Tibial artery (tissue), 4 donors: ENCODE measurements at regions not wholly inside any gene's neighbourhood (a gene's known extent, or its start where the extent isn't known, plus 50 kb on each side); places are given as distances from the start of the nearest gene placed in this dataset.

ENCODE experiments used
- DNase-seq, 2 donors: peaks; one replicate each; pipeline ENCODE4 v3.0.0-alpha.2; 2019
- H3K27ac ChIP-seq, 2 donors: fragments of 200-600 bp; sonication (generic) in 1 of 2; 1 replicate in 1 of 2; 2 replicates in 1 of 2; pipeline ENCODE4 v1.5.1; 2018 to 2019; ENCODE audit warnings: mild to moderate bottlenecking in 1 of 2
- H3K27me3 ChIP-seq, 2 donors: fragments of 200-600 bp; sonication (generic) in 1 of 2; one replicate each; pipeline versions ENCODE4 v1.5.1 to v1.6.0; 2016 to 2019
- H3K36me3 ChIP-seq, 3 donors: fragments of 200-600 bp; sonication (generic) in 2 of 3; one replicate each; pipeline ENCODE4 v1.5.1; 2016 to 2019; ENCODE audit warnings: mild to moderate bottlenecking in 2 of 3
- H3K4me1 ChIP-seq, 4 donors: fragments of 200-600 bp; sonication (generic) in 2 of 4; 1 replicate in 3 of 4; 2 replicates in 1 of 4; pipeline ENCODE4 v1.5.1; 2016 to 2019
- H3K4me3 ChIP-seq, 2 donors: fragments of 200-600 bp; sonication (generic) in 1 of 2; 1 replicate in 1 of 2; 2 replicates in 1 of 2; pipeline ENCODE4 v1.5.1; 2018 to 2019; ENCODE audit warnings: mild to moderate bottlenecking in 2 of 2
- H3K9me3 ChIP-seq, 3 donors: fragments of 200-600 bp; sonication (generic) in 1 of 3; one replicate each; pipeline ENCODE4 v1.5.1; 2016 to 2019
- intact Hi-C: fragments of 100-400 bp; cut with DNase I; formaldehyde crosslinking; loops from one replicate; pipeline ENCODE4 v1.15.0; 2023; ENCODE audit warnings: low total_unique reads
- TF ChIP-seq, protein P1 (sequence below), 2 experiments: fragments of 200-600 bp in 1 of 2; fragments of 450-650 bp in 1 of 2; IDR thresholded peaks; one replicate each; pipeline ENCODE4 v1.5.1; 2017 to 2019; ENCODE audit warnings: antibody characterized with exemption in 2 of 2, mild to moderate bottlenecking in 1 of 2, moderate library complexity in 1 of 2

DNA sequence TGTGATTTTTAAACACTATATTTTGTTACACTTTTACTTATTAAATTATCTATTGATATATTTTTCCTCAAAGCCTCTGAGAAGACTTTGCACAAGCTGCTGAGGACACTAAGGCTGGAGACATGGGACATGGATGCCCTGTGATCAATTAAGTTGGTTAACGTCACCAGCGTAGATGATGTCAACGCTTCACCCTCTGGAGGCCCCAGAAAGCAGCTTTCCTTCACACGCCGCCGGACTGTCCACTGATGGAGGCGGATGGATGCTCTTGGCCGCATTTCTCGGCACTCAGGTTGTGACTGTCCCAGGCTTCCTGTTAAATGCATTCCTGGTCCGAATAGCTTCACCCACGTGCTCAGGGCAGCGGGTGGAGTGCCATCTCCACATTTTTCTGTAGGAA is 247.5 kb downstream of the VAPA start:
- TF ChIP-seq, protein P1, sequence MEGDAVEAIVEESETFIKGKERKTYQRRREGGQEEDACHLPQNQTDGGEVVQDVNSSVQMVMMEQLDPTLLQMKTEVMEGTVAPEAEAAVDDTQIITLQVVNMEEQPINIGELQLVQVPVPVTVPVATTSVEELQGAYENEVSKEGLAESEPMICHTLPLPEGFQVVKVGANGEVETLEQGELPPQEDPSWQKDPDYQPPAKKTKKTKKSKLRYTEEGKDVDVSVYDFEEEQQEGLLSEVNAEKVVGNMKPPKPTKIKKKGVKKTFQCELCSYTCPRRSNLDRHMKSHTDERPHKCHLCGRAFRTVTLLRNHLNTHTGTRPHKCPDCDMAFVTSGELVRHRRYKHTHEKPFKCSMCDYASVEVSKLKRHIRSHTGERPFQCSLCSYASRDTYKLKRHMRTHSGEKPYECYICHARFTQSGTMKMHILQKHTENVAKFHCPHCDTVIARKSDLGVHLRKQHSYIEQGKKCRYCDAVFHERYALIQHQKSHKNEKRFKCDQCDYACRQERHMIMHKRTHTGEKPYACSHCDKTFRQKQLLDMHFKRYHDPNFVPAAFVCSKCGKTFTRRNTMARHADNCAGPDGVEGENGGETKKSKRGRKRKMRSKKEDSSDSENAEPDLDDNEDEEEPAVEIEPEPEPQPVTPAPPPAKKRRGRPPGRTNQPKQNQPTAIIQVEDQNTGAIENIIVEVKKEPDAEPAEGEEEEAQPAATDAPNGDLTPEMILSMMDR (IDR thresholded peaks at IDR 0.05) = no peak
- no peaks in the 10 kb centered on the region for H3K4me1 ChIP-seq
- no peaks in the 10 kb centered on the region for H3K36me3 ChIP-seq
- no peaks in the 10 kb centered on the region for H3K27me3 ChIP-seq
- no peak for DNase-seq
- no peak overlapping the region for H3K4me3 ChIP-seq
- intact Hi-C loops = no loop called here
- H3K27ac ChIP-seq = no peak overlapping the region
- no peaks in the 10 kb centered on the region for H3K9me3 ChIP-seq

DNA sequence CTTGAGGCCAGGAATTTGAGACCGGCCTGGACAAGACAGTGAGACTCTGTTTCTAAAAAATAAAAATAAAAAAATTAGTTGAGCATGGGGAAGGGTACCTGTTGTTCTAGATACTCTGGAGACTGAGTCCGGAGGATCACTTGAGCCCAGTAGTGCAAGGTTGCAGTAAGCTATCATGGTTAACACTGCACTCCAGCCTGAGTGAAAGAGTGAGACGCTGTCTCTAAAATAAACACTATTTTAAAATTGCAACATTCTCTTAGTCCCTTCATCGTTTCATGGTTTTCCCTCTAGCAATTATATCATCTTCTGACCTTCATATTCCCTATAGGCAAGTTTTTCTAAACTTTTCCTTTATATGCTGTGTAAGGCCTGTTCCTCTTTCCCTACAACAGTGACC is 248.5 kb downstream of the VAPA start:
- intact Hi-C loops = no loop called here
- H3K27ac ChIP-seq = no peak overlapping the region
- H3K4me3 ChIP-seq = no peak overlapping the region
- no peaks in the 10 kb centered on the region for H3K9me3 ChIP-seq
- no peaks in the 10 kb centered on the region for H3K27me3 ChIP-seq
- no peaks in the 10 kb centered on the region for H3K36me3 ChIP-seq
- no peak for DNase-seq
- H3K4me1 ChIP-seq = no peaks in the 10 kb centered on the region
- TF ChIP-seq, protein P1 (IDR thresholded peaks at IDR 0.05) = no peak

DNA sequence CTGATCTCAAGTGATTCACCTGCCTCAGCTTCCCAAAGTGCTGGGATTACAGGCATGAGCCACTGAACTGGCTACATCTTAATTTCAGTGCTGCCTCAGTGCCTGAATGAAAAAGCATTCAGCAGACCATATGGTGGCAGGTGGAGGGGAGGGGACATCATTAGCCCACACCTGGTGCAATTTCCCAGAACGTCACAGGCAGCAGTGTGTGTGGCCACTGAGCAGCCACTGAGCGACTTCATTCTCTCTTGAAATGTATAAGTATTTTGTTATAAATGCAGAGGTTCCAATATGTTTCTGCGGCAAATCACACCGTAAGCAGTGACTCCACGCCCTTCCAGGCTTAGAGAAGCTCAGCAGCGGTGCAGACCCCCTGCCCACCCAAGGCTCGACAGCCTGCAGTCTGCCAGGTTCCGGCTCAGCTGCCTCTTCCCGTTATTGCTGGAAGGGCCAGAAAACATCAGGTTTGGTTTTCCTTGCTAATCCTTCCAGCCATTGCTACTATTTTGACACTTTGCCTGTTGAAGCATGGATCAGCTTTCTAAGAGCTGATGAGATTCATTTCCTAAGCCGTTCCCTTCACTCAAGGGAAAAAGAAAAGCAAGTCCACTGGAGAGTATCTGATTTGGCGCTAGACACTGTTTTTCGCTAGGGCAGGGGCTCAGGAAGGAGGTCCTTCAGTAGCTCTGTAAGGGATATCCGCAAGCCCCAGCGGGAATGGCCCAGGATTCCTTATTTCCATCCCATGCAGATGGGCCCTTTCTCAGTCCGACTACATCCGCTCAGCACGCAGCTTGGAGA is 250.7 kb downstream of the VAPA start:
- DNase-seq = no peak
- Histone ChIP-seq H3K9me3 (no peaks in the 10 kb centered on the region), H3K27me3 (no peaks in the 10 kb centered on the region), H3K36me3 (no peaks in the 10 kb centered on the region), H3K4me1 (peaks cover 0 to 8% (median 7%) of the 10 kb centered on the region in 4 donors), H3K4me3 (no peak overlapping the region), H3K27ac (no peak overlapping the region)
- TF ChIP-seq, protein P1 (IDR thresholded peaks at IDR 0.05) = no peak
- intact Hi-C loops = no loop called here

DNA sequence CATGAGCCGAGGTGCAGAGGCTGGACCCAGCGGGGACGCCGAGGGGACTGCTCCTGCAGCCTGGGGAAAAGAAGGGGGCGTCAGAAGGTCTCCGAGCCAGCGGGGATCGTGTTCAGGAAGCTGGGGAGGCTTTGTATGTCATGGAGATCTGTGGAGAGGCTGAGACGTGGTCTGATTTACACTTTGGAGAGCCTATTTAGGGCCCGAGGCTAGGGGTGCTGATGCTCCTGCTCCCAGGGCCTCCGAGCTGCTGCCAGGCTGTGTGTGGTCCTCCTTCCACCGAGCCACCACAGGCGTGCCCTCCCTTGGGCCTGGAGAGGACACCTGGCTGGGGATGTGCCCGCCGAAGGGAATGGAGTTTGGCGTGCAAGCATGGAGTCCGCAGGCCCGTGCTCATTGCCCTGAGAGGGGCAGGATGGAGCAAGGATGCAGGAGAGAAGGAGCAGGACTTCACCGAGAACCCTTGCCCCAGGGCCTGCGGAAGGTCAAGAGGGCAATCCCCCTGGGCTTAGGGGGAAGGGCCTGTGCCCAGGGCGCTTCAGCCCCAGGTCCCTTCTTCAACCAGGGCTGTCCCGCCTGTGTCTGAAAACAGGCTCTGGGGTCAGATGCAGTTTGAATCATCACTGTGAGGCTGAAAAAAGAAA is 252.5 kb downstream of the VAPA start:
- no peak overlapping the region for H3K4me3 ChIP-seq
- peaks cover 0 to 17% (median 14%) of the 10 kb centered on the region in 4 donors for H3K4me1 ChIP-seq
- no peaks in the 10 kb centered on the region for H3K9me3 ChIP-seq
- no peaks in the 10 kb centered on the region for H3K36me3 ChIP-seq
- TF ChIP-seq, protein P1 (IDR thresholded peaks at IDR 0.05) = no peak
- no peaks in the 10 kb centered on the region for H3K27me3 ChIP-seq
- no peak for DNase-seq
- intact Hi-C loops = no loop called here
- no peak overlapping the region for H3K27ac ChIP-seq

DNA sequence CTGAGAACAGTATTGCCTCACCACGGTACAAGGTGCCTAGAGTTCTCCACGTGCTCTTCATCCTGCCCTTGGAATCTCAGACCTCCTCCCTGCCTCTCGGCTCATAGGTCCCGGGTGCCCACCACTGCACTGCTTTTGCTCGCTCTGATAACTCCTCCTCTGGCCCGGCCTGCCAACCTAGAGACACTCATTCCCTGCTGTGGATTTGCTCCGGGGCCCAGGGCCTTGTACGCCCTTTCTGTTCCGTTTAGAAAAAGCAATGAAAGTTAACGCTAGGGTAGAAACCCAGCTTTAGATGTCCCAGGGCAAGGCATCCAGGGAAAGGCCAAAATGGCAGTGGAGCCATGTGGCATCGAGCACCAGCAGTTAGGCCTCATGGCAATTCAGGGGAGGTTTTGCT is 253.9 kb downstream of the VAPA start:
- peaks cover 0 to 17% (median 14%) of the 10 kb centered on the region in 4 donors for H3K4me1 ChIP-seq
- H3K4me3 ChIP-seq = no peak overlapping the region
- intact Hi-C loops = no loop called here
- no peak for DNase-seq
- no peaks in the 10 kb centered on the region for H3K27me3 ChIP-seq
- TF ChIP-seq, protein P1 (IDR thresholded peaks at IDR 0.05) = no peak
- H3K27ac ChIP-seq = no peak overlapping the region
- H3K36me3 ChIP-seq = no peaks in the 10 kb centered on the region
- H3K9me3 ChIP-seq = no peaks in the 10 kb centered on the region
